ENCODE measurements at regions not wholly inside any gene's neighbourhood (a gene's known extent, or its start where the extent isn't known, plus 50 kb on each side); places are given as distances from the start of the nearest gene placed in this dataset.

DNA sequence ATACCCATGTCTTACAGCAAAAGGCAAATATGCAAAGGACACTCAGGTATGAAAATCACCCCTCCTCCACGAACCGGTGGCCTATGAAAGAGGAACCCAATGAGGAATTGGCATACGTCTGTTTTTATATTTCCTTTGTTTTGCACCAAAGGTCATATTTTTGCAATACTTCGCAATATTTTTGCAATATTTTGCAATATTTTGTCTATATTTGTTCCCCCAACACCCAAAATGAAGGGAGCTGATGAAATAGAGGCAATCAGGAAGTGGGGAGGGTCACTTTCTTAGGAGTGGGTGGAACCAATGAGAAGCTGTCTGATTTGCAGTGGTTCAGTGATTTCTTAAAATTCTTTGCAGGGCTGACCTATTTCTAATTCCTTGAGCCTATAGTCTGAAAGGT, 296.8 kb upstream of the TSHZ2 start:
- no peaks in the 10 kb centered on the region for H3K9me3 ChIP-seq (ENCODE audit: control insufficient read depth in 2 of 2, insufficient read depth in 1 of 2, low read depth in 1 of 2, low read length in 1 of 2)
- DNase-seq (no peak), FAIRE-seq (no peak)
- no peaks in the 10 kb centered on the region for H3K27me3 ChIP-seq (ENCODE audit: control insufficient read depth in 3 of 3, insufficient read depth in 3 of 3, low read length in 3 of 3)
- no peak overlapping the region for H3K4me3 ChIP-seq (ENCODE audit: low read depth in 1 of 3, low read length in 3 of 3)
- WGBS, 3 donors, result 72 to 77% (median 74%) methylated on average over 4 of the region's 4 CpGs
- H3K27ac ChIP-seq (ENCODE audit: low read depth in 1 of 3, low read length in 2 of 3), result no peak overlapping the region
- H3K4me1 ChIP-seq (ENCODE audit: control insufficient read depth in 3 of 3, insufficient read depth in 2 of 3, low read depth in 1 of 3, low read length in 2 of 3), result no peaks in the 10 kb centered on the region
- no peaks in the 10 kb centered on the region for H3K36me3 ChIP-seq (ENCODE audit: control insufficient read depth in 3 of 3, insufficient read depth in 2 of 3, low read depth in 1 of 3, low read length in 3 of 3)

DNA sequence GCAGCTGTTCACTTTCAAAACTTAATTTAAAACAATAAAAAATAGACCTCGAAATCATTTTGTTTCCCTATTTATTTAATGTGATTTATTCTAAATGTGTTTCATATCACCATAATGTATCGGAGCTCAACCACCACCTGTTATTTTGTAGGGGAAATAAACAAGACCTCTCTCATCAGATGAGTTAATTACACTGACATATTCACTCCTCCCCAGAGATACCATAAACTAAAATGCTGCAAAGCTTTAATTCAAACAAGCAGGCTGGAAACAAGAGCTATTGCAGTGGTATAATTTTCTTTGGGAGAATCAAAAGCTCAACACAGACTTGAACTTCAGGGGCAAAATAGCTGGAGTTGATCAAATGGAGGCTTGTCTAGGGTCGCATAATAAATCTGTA, 303.5 kb upstream of the TSHZ2 start:
- no peak overlapping the region for H3K4me3 ChIP-seq (ENCODE audit: low read depth in 1 of 3, low read length in 3 of 3)
- no peaks in the 10 kb centered on the region for H3K4me1 ChIP-seq (ENCODE audit: control insufficient read depth in 3 of 3, insufficient read depth in 2 of 3, low read depth in 1 of 3, low read length in 2 of 3)
- DNase-seq, result no peak
- no peaks in the 10 kb centered on the region for H3K27me3 ChIP-seq (ENCODE audit: control insufficient read depth in 3 of 3, insufficient read depth in 3 of 3, low read length in 3 of 3)
- WGBS, 3 donors, result 72 to 86% (median 76%) methylated on average over 3 of the region's 3 CpGs
- FAIRE-seq, result no peak
- H3K9me3 ChIP-seq (ENCODE audit: control insufficient read depth in 2 of 2, insufficient read depth in 1 of 2, low read depth in 1 of 2, low read length in 1 of 2), result no peaks in the 10 kb centered on the region
- no peak overlapping the region for H3K27ac ChIP-seq (ENCODE audit: low read depth in 1 of 3, low read length in 2 of 3)
- H3K36me3 ChIP-seq (ENCODE audit: control insufficient read depth in 3 of 3, insufficient read depth in 2 of 3, low read depth in 1 of 3, low read length in 3 of 3), result no peaks in the 10 kb centered on the region

DNA sequence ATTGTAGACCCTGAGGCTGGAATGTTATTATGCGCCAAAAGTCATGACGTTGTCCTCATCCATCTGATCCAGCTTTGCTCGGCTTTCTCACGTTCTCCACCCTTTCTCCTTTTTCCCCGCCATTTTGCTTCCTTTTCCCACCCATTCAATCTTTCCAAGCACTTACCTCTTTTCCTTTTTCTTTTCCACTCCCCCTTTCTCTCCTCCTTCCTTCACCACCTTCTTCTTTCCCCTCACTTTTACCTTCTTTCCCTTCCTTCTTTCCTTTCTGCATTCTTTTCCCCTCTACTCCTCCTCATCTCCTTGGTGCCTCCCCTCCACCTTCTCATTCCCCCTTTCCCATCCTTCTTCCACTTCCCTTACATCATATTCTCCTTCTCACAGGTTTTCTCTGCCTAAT, 304.8 kb upstream of the TSHZ2 start:
- no peak for FAIRE-seq
- no peaks in the 10 kb centered on the region for H3K4me1 ChIP-seq (ENCODE audit: control insufficient read depth in 3 of 3, insufficient read depth in 2 of 3, low read depth in 1 of 3, low read length in 2 of 3)
- 93 to 95% (median 94%) methylated on average over 5 of the region's 5 CpGs for WGBS, 3 donors
- H3K4me3 ChIP-seq (ENCODE audit: low read depth in 1 of 3, low read length in 3 of 3), result no peak overlapping the region
- no peaks in the 10 kb centered on the region for H3K27me3 ChIP-seq (ENCODE audit: control insufficient read depth in 3 of 3, insufficient read depth in 3 of 3, low read length in 3 of 3)
- no peak overlapping the region for H3K27ac ChIP-seq (ENCODE audit: low read depth in 1 of 3, low read length in 2 of 3)
- no peaks in the 10 kb centered on the region for H3K36me3 ChIP-seq (ENCODE audit: control insufficient read depth in 3 of 3, insufficient read depth in 2 of 3, low read depth in 1 of 3, low read length in 3 of 3)
- no peaks in the 10 kb centered on the region for H3K9me3 ChIP-seq (ENCODE audit: control insufficient read depth in 2 of 2, insufficient read depth in 1 of 2, low read depth in 1 of 2, low read length in 1 of 2)
- no peak for DNase-seq

DNA sequence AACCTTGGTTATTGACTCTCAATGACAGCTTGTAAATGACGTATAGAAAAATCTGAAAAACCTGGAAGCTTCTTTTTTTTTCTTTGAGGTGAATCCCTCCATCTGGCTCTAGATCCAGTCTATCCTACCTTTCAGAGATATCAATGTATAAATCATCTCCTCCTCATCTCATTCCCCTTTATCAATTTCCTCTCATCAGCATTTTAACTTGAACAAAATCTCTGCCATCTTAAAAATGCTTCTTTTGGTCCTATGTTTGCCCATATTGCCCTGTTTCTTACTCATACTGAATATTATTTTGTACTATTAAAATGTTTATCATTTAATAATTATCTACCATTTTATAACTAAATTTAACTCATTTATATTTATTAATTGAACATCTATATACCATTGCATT, 306.7 kb upstream of the TSHZ2 start:
- Histone ChIP-seq H3K27ac (ENCODE audit: low read depth in 1 of 3, low read length in 2 of 3) (no peak overlapping the region), H3K36me3 (ENCODE audit: control insufficient read depth in 3 of 3, insufficient read depth in 2 of 3, low read depth in 1 of 3, low read length in 3 of 3) (no peaks in the 10 kb centered on the region), H3K4me1 (ENCODE audit: control insufficient read depth in 3 of 3, insufficient read depth in 2 of 3, low read depth in 1 of 3, low read length in 2 of 3) (no peaks in the 10 kb centered on the region), H3K4me3 (ENCODE audit: low read depth in 1 of 3, low read length in 3 of 3) (no peak overlapping the region), H3K27me3 (ENCODE audit: control insufficient read depth in 3 of 3, insufficient read depth in 3 of 3, low read length in 3 of 3) (no peaks in the 10 kb centered on the region), H3K9me3 (ENCODE audit: control insufficient read depth in 2 of 2, insufficient read depth in 1 of 2, low read depth in 1 of 2, low read length in 1 of 2) (no peaks in the 10 kb centered on the region)
- WGBS, 3 donors, result 95 to 98% (median 97%) methylated on average over 1 of the region's 1 CpG
- FAIRE-seq, result no peak
- DNase-seq, result no peak

DNA sequence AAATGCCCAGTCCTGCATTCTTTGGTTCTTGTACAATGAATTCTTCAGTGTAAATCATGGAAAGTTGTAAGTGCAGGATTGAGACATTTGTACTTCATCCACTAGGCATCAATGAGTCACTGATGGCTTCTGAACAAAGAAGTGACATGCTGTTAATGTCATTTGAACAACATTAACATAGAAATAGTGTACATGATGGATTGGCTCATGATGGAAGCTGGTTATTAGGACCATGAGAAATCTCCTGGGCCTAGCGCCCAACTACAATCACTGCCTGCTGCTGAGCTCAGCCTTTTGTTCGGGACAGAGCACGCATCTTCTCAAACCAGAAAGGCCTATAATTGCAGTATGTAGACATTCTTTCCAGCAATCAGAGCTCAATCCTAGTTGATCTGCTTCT, 316.8 kb upstream of the TSHZ2 start:
- Histone ChIP-seq H3K9me3 (ENCODE audit: control insufficient read depth in 2 of 2, insufficient read depth in 1 of 2, low read depth in 1 of 2, low read length in 1 of 2) (no peaks in the 10 kb centered on the region), H3K4me1 (ENCODE audit: control insufficient read depth in 3 of 3, insufficient read depth in 2 of 3, low read depth in 1 of 3, low read length in 2 of 3) (no peaks in the 10 kb centered on the region), H3K27ac (ENCODE audit: low read depth in 1 of 3, low read length in 2 of 3) (no peak overlapping the region), H3K4me3 (ENCODE audit: low read depth in 1 of 3, low read length in 3 of 3) (no peak overlapping the region), H3K36me3 (ENCODE audit: control insufficient read depth in 3 of 3, insufficient read depth in 2 of 3, low read depth in 1 of 3, low read length in 3 of 3) (no peaks in the 10 kb centered on the region), H3K27me3 (ENCODE audit: control insufficient read depth in 3 of 3, insufficient read depth in 3 of 3, low read length in 3 of 3) (no peaks in the 10 kb centered on the region)
- WGBS, 3 donors, result 82 to 98% (median 96%) methylated on average over 3 of the region's 3 CpGs
- FAIRE-seq (no peak), DNase-seq (no peak)

DNA sequence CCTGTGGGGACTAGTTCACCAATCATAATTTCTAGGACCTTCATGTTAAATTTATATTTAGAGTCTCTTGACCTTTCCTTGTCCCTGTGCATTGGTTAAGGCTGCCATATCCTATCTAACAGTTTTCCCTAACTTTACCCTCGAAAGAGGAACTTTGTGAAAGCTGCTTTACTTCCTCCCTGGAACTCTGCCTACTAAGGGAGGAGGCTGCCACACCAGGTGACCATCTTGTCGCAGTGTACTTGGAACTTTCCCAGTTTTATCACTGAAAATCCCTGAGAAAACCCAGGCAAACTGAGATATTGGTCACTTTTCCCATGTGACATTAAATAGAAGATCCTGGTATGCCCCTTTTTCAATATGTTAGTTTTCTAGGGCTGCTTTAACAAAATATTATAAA, 317.6 kb upstream of the TSHZ2 start:
- FAIRE-seq (no peak), DNase-seq (no peak)
- 14 to 29% (median 29%) methylated on average over 2 of the region's 2 CpGs for WGBS, 3 donors
- no peaks in the 10 kb centered on the region for H3K4me1 ChIP-seq (ENCODE audit: control insufficient read depth in 3 of 3, insufficient read depth in 2 of 3, low read depth in 1 of 3, low read length in 2 of 3)
- H3K27me3 ChIP-seq (ENCODE audit: control insufficient read depth in 3 of 3, insufficient read depth in 3 of 3, low read length in 3 of 3), result no peaks in the 10 kb centered on the region
- H3K4me3 ChIP-seq (ENCODE audit: low read depth in 1 of 3, low read length in 3 of 3), result no peak overlapping the region
- H3K9me3 ChIP-seq (ENCODE audit: control insufficient read depth in 2 of 2, insufficient read depth in 1 of 2, low read depth in 1 of 2, low read length in 1 of 2), result no peaks in the 10 kb centered on the region
- H3K36me3 ChIP-seq (ENCODE audit: control insufficient read depth in 3 of 3, insufficient read depth in 2 of 3, low read depth in 1 of 3, low read length in 3 of 3), result no peaks in the 10 kb centered on the region
- no peak overlapping the region for H3K27ac ChIP-seq (ENCODE audit: low read depth in 1 of 3, low read length in 2 of 3)

DNA sequence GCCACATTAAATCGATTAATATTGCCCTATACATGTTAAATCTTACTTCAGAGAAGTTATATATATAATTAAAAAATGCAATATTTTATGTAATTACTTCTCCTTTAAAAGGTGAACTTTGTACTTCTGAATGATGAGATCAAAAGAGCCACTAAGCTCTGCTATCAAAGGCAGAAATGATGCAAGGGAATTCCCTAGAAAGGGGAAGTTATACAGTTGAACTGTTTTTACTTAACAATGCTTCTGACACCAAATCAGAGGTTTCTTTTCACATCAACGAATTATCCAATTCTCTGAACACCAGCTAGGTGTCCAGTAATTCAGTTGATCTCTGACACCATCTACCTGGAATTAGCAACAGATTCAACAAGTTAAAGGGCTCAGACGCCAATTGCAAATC, 319.9 kb upstream of the TSHZ2 start:
- 49 to 66% (median 54%) methylated on average over 3 of the region's 3 CpGs for WGBS, 3 donors

DNA sequence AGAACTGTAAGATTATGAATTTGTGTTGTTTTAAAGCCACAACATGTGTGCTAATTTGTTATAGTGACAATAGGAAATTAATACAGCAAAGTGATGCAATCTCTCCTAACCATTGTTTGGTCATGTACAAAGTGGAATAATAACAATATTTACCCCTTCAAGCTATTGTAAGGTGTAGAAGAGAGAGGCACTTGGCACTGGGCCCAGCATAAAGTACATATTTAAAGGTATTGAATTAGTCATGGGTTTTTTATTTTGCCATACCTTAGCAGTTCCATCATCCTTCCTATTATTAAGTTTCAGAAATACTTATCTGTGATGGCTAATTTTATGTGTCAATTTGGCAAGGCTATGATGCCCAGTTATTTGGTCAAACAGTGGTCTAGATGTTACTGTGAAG, 322.4 kb upstream of the TSHZ2 start:
- Histone ChIP-seq H3K27ac (ENCODE audit: low read depth in 1 of 3, low read length in 2 of 3) (no peak overlapping the region), H3K9me3 (ENCODE audit: control insufficient read depth in 2 of 2, insufficient read depth in 1 of 2, low read depth in 1 of 2, low read length in 1 of 2) (no peaks in the 10 kb centered on the region), H3K27me3 (ENCODE audit: control insufficient read depth in 3 of 3, insufficient read depth in 3 of 3, low read length in 3 of 3) (no peaks in the 10 kb centered on the region), H3K4me3 (ENCODE audit: low read depth in 1 of 3, low read length in 3 of 3) (no peak overlapping the region), H3K36me3 (ENCODE audit: control insufficient read depth in 3 of 3, insufficient read depth in 2 of 3, low read depth in 1 of 3, low read length in 3 of 3) (no peaks in the 10 kb centered on the region), H3K4me1 (ENCODE audit: control insufficient read depth in 3 of 3, insufficient read depth in 2 of 3, low read depth in 1 of 3, low read length in 2 of 3) (no peaks in the 10 kb centered on the region)
- DNase-seq (no peak), FAIRE-seq (no peak)

More for the DNA sequence above, 319.9 kb upstream of the TSHZ2 start:
- Histone ChIP-seq H3K4me1 (ENCODE audit: control insufficient read depth in 3 of 3, insufficient read depth in 2 of 3, low read depth in 1 of 3, low read length in 2 of 3) (no peaks in the 10 kb centered on the region), H3K4me3 (ENCODE audit: low read depth in 1 of 3, low read length in 3 of 3) (no peak overlapping the region), H3K36me3 (ENCODE audit: control insufficient read depth in 3 of 3, insufficient read depth in 2 of 3, low read depth in 1 of 3, low read length in 3 of 3) (no peaks in the 10 kb centered on the region), H3K27ac (ENCODE audit: low read depth in 1 of 3, low read length in 2 of 3) (no peak overlapping the region), H3K27me3 (ENCODE audit: control insufficient read depth in 3 of 3, insufficient read depth in 3 of 3, low read length in 3 of 3) (no peaks in the 10 kb centered on the region), H3K9me3 (ENCODE audit: control insufficient read depth in 2 of 2, insufficient read depth in 1 of 2, low read depth in 1 of 2, low read length in 1 of 2) (no peaks in the 10 kb centered on the region)
- DNase-seq, result no peak
- FAIRE-seq, result no peak

DNA sequence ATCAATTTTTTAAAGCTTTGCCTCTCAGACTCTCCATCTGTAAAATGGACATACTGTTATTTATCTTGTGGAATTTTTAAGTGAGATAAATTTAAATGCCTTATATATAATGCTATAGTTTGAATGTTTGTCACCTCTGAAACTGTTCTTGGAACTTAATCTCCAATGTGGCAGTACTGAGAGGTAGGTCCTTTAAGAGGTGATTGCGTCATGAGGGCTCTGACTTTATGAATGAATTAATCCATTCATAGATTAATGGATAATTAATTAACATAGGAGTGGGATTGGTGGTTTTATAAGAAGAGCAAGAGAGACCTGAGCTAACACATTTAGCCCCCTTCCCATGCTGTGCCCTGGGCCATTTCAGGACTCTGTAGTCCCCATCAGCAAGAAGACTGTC, 326.3 kb upstream of the TSHZ2 start:
- Histone ChIP-seq H3K27me3 (ENCODE audit: control insufficient read depth in 3 of 3, insufficient read depth in 3 of 3, low read length in 3 of 3) (no peaks in the 10 kb centered on the region), H3K27ac (ENCODE audit: low read depth in 1 of 3, low read length in 2 of 3) (no peak overlapping the region), H3K4me3 (ENCODE audit: low read depth in 1 of 3, low read length in 3 of 3) (no peak overlapping the region), H3K4me1 (ENCODE audit: control insufficient read depth in 3 of 3, insufficient read depth in 2 of 3, low read depth in 1 of 3, low read length in 2 of 3) (no peaks in the 10 kb centered on the region), H3K36me3 (ENCODE audit: control insufficient read depth in 3 of 3, insufficient read depth in 2 of 3, low read depth in 1 of 3, low read length in 3 of 3) (no peaks in the 10 kb centered on the region), H3K9me3 (ENCODE audit: control insufficient read depth in 2 of 2, insufficient read depth in 1 of 2, low read depth in 1 of 2, low read length in 1 of 2) (no peaks in the 10 kb centered on the region)
- WGBS, 3 donors, result 72 to 90% (median 90%) methylated on average over 1 of the region's 1 CpG
- no peak for FAIRE-seq
- DNase-seq, result no peak
